H9 (cell line): ENCODE measurements at regions not wholly inside any gene's neighbourhood (a gene's known extent, or its start where the extent isn't known, plus 50 kb on each side); places are given as distances from the start of the nearest gene placed in this dataset.

Source experiments
- DNase-seq: peaks from one replicate; pipeline ENCODE4 v3.0.0-alpha.2; 2017
- H2AFZ ChIP-seq: one replicate; pipeline ENCODE4 v1.6.1; 2013; ENCODE audit warnings: mild to moderate bottlenecking, low read length, control low read depth, moderate library complexity
- H2AK5ac ChIP-seq: 2 replicates; pipeline ENCODE4 v1.6.1; 2013; ENCODE audit warnings: low read length, control low read depth, mixed read lengths; ENCODE audit not compliant: insufficient read length
- H2BK120ac ChIP-seq: one replicate; pipeline ENCODE4 v1.6.1; 2013; ENCODE audit warnings: low read depth, mild to moderate bottlenecking, low read length, control low read depth, inconsistent platforms; ENCODE audit not compliant: poor library complexity, severe bottlenecking
- H2BK12ac ChIP-seq: 2 replicates; pipeline ENCODE4 v1.6.1; 2013; ENCODE audit warnings: low read length, control low read depth, mixed read lengths, low read depth; ENCODE audit not compliant: insufficient read length
- H2BK15ac ChIP-seq: 2 replicates; pipeline ENCODE4 v1.6.1; 2013; ENCODE audit warnings: low read depth, low read length, control low read depth
- H2BK20ac ChIP-seq: one replicate; pipeline ENCODE4 v1.6.1; 2013; ENCODE audit warnings: low read depth, mild to moderate bottlenecking, low read length, control low read depth, inconsistent platforms; ENCODE audit not compliant: poor library complexity, severe bottlenecking
- H2BK5ac ChIP-seq: 2 replicates; pipeline ENCODE4 v1.6.1; 2013; ENCODE audit warnings: low read length, control low read depth, mixed read lengths; ENCODE audit not compliant: insufficient read length
- H3K14ac ChIP-seq: 2 replicates; pipeline ENCODE4 v1.6.1; 2013; ENCODE audit warnings: low read length, control low read depth; ENCODE audit not compliant: insufficient read depth
- H3K18ac ChIP-seq: 2 replicates; pipeline ENCODE4 v1.6.1; 2013; ENCODE audit warnings: low read depth, mild to moderate bottlenecking, mixed read lengths, low read length, control low read depth; ENCODE audit not compliant: insufficient read length
- H3K23ac ChIP-seq: 2 replicates; pipeline ENCODE4 v1.6.1; 2013; ENCODE audit warnings: low read length, control low read depth, mixed read lengths, low read depth; ENCODE audit not compliant: insufficient read length
- H3K23me2 ChIP-seq: 2 replicates; pipeline ENCODE4 v1.6.1; 2013; ENCODE audit warnings: low read depth, mild to moderate bottlenecking, mixed read lengths, low read length, control low read depth; ENCODE audit not compliant: insufficient read length, poor library complexity, severe bottlenecking
- H3K27ac ChIP-seq: 2 replicates; pipeline ENCODE4 v1.5.1; 2013; ENCODE audit warnings: low read length, control low read depth, mixed read lengths, low read depth; ENCODE audit not compliant: insufficient read length
- H3K27me3 ChIP-seq: 2 replicates; pipeline ENCODE4 v1.6.1; 2013; ENCODE audit warnings: low read length, control low read depth, inconsistent platforms; ENCODE audit not compliant: insufficient read depth
- H3K4ac ChIP-seq: 2 replicates; pipeline ENCODE4 v1.6.1; 2013; ENCODE audit warnings: low read depth, mild to moderate bottlenecking, control low read depth, inconsistent platforms, low read length, moderate library complexity
- H3K4me1 ChIP-seq: 2 replicates; pipeline ENCODE4 v1.6.1; 2013; ENCODE audit warnings: low read length, control low read depth, inconsistent platforms; ENCODE audit not compliant: insufficient read depth
- H3K4me2 ChIP-seq: 2 replicates; pipeline ENCODE4 v1.6.1; 2013; ENCODE audit warnings: low read length, control low read depth, mixed read lengths; ENCODE audit not compliant: insufficient read length, insufficient read depth
- H3K56ac ChIP-seq: 2 replicates; pipeline ENCODE4 v1.6.1; 2013; ENCODE audit warnings: low read depth, mild to moderate bottlenecking, mixed read lengths, low read length, control low read depth; ENCODE audit not compliant: insufficient read length
- H3K79me1 ChIP-seq: 2 replicates; pipeline ENCODE4 v1.6.1; 2013; ENCODE audit warnings: low read depth, mild to moderate bottlenecking, moderate library complexity, low read length, control low read depth, inconsistent platforms; ENCODE audit not compliant: insufficient read depth, poor library complexity, severe bottlenecking
- H3K79me2 ChIP-seq: 2 replicates; pipeline ENCODE4 v1.6.1; 2013; ENCODE audit warnings: low read length, control low read depth, inconsistent platforms; ENCODE audit not compliant: insufficient read depth
- H3K9ac ChIP-seq: 2 replicates; pipeline ENCODE4 v1.6.1; 2013; ENCODE audit warnings: low read length, control low read depth, mixed read lengths; ENCODE audit not compliant: insufficient read length; ENCODE audit errors: extremely low read depth
- H3K9me3 ChIP-seq: one replicate; pipeline ENCODE4 v1.6.1; 2013; ENCODE audit warnings: low read depth, low read length, inconsistent platforms; ENCODE audit not compliant: control insufficient read depth
- H3T11ph ChIP-seq: one replicate; pipeline ENCODE4 v1.6.1; 2013; ENCODE audit warnings: mild to moderate bottlenecking, low read length, control low read depth, inconsistent platforms
- H4K20me1 ChIP-seq: one replicate; pipeline ENCODE4 v1.6.1; 2013; ENCODE audit not compliant: control insufficient read depth, insufficient read length, insufficient read depth
- H4K5ac ChIP-seq: 2 replicates; pipeline ENCODE4 v1.6.1; 2013; ENCODE audit warnings: low read depth, mild to moderate bottlenecking, mixed read lengths, low read length, control low read depth; ENCODE audit not compliant: insufficient read length
- H4K8ac ChIP-seq: replicated peaks from 2 replicates; pipeline ENCODE4 v1.6.1; 2013; ENCODE audit warnings: low read length, control low read depth, mixed read lengths, low read depth; ENCODE audit not compliant: insufficient read length
- H4K91ac ChIP-seq: 2 replicates; pipeline ENCODE4 v1.6.1; 2013; ENCODE audit warnings: low read depth, mild to moderate bottlenecking, moderate library complexity, mixed read lengths, low read length, control low read depth; ENCODE audit not compliant: insufficient read length
- H3K27ac Mint-ChIP-seq, 3 experiments: 2 replicates in 2 of 3; 3 replicates in 1 of 3; pipeline ENCODE4 v1.8.0; 2020 to 2021; ENCODE audit warnings: mixed read lengths in 3 of 3, mild to moderate bottlenecking in 1 of 3, moderate library complexity in 1 of 3
- H3K27me3 Mint-ChIP-seq: 2 replicates; pipeline ENCODE4 v1.8.0; 2021; ENCODE audit warnings: low read depth, mild to moderate bottlenecking, moderate library complexity, mixed read lengths
- H3K36me3 Mint-ChIP-seq, 3 experiments: 2 replicates in 2 of 3; 3 replicates in 1 of 3; pipeline ENCODE4 v1.8.0; 2020 to 2021; ENCODE audit warnings: low read depth in 3 of 3, mixed read lengths in 3 of 3; ENCODE audit not compliant: insufficient read depth in 1 of 3
- H3K4me1 Mint-ChIP-seq, 2 experiments: 2 replicates each; pipeline ENCODE4 v1.8.0; 2020; ENCODE audit warnings: mixed read lengths in 2 of 2
- H3K4me3 Mint-ChIP-seq, 2 experiments: 2 replicates in 1 of 2; 3 replicates in 1 of 2; pipeline ENCODE4 v1.8.0; 2020 to 2021; ENCODE audit warnings: mild to moderate bottlenecking in 2 of 2, mixed read lengths in 2 of 2, moderate library complexity in 1 of 2
- H3K9me3 Mint-ChIP-seq, 2 experiments: 2 replicates in 1 of 2; 3 replicates in 1 of 2; pipeline ENCODE4 v1.8.0; 2020; ENCODE audit warnings: mild to moderate bottlenecking in 2 of 2, mixed read lengths in 2 of 2, moderate library complexity in 1 of 2
- CTCF ChIP-seq: fragments of 200-600 bp; sonication (generic); conservative IDR thresholded peaks from 3 replicates; pipeline ENCODE4 v1.8.0; 2021; ENCODE audit warnings: antibody characterized with exemption, mild to moderate bottlenecking
- WGBS: extraction: QIAGEN DNeasy Blood & Tissue Kit; methylation state at CpG from one replicate; pipeline ENCODE4 v1.1.7; 2013; ENCODE audit warnings: missing lambda C conversion rate, low lambda C conversion rate, mixed read lengths; ENCODE audit not compliant: insufficient read length; ENCODE audit errors: extremely low coverage; 5-methylcytosine and 5-hydroxymethylcytosine counted together

GRCh38 chr21:38613686-38614085 lies 115.4 kb upstream of the ERG start:
- no peak overlapping the region for H3K4ac ChIP-seq
- H2AK5ac ChIP-seq: no peak overlapping the region
- no peak overlapping the region for H2BK5ac ChIP-seq
- Mint-ChIP-seq H3K27me3 (no peaks in the 10 kb centered on the region; the same call in 1 of the 2 replicates), H3K36me3 (no peaks in the 10 kb centered on the region; a peak in 1 of 7 replicates), H3K4me3 (no peak overlapping the region), H3K4me1 (peaks cover 0 to 2% of the 10 kb centered on the region in 2 experiments; a peak in 1 of 4 replicates), H3K9me3 (no peaks in the 10 kb centered on the region), H3K27ac (no peak overlapping the region)
- TF ChIP-seq CTCF: no peak
- H3K56ac ChIP-seq: no peak overlapping the region
- no peak overlapping the region for H3K4me2 ChIP-seq
- no peak overlapping the region for H3K27ac ChIP-seq
- H3K9ac ChIP-seq: no peak overlapping the region
- no peak overlapping the region for H4K5ac ChIP-seq
- no peaks in the 10 kb centered on the region for H3K79me1 ChIP-seq
- WGBS: no CpG with 5 or more reads among the region's 6 CpGs
- no peaks in the 10 kb centered on the region for H3K79me2 ChIP-seq
- H2BK12ac ChIP-seq: no peak overlapping the region
- no peaks in the 10 kb centered on the region for H3K9me3 ChIP-seq
- H3K18ac ChIP-seq: no peak overlapping the region
- no peaks in the 10 kb centered on the region for H3K4me1 ChIP-seq
- no peaks in the 10 kb centered on the region for H3K27me3 ChIP-seq
- H2AFZ ChIP-seq: no peak overlapping the region
- no peak overlapping the region for H2BK15ac ChIP-seq
- no peak overlapping the region for H4K8ac ChIP-seq
- no peak for DNase-seq
- H3K23me2 ChIP-seq: no peaks in the 10 kb centered on the region
- no peak overlapping the region for H3T11ph ChIP-seq
- no peak overlapping the region for H2BK20ac ChIP-seq
- no peak overlapping the region for H2BK120ac ChIP-seq
- H4K91ac ChIP-seq: no peak overlapping the region
- H3K23ac ChIP-seq: no peak overlapping the region
- H4K20me1 ChIP-seq: no peaks in the 10 kb centered on the region
- H3K14ac ChIP-seq: no peak overlapping the region
